ENCODE measurements at regions not wholly inside any gene's neighbourhood (a gene's known extent, or its start where the extent isn't known, plus 50 kb on each side); places are given as distances from the start of the nearest gene placed in this dataset.

DNA sequence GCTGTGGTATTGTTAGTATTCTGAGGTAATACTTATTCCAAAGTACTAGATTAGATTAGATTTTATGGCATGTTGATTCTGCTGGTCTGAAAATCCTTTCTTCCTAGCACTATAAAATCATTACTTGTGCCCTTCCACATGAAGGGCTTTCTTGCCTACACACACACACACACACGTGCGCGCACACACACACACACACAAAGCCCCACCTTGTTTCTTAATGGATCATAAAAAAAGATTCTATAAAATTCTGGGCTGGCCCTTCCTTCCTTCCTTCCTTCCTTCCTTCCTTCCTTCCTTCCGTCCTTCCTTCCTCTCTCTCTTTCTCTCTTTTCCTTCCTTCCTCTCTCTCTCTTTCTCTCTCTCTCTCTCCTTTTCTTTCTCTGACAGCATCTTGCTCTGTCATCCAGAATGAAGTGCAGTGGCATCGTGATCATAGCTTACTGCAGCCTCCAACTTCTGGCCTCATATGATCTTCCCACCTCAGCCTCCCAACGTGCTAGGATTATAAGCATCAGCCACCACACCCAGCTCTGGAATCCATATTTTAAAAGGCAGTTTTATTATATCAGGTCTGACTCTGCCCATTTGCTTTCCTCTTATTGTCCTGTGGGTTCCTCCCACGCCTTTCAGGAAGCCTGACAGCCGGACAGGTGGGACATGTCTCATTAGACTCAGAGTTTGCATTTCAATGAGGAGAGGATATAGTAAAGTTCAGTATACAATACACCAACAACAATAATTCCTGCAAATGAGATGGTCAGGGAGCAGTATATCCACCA, 321.1 kb downstream of the PIK3C3 start:
- Mint-ChIP-seq H3K27me3 (ENCODE audit: low read depth) (no peaks in the 10 kb centered on the region), H3K27ac (peak overlapping the region in 1 of 3 experiments; percentile 25; a peak in 1 of 7 replicates), H3K9me3 (peaks cover 0 to 2% of the 10 kb centered on the region in 2 experiments; a peak in 1 of 5 replicates), H3K4me1 (peaks cover 21 to 26% of the 10 kb centered on the region in 2 experiments), H3K4me3 (no peak overlapping the region), H3K36me3 (ENCODE audit: insufficient read depth in 1 of 3, low read depth in 3 of 3) (no peaks in the 10 kb centered on the region)
- no peak overlapping the region for H4K8ac ChIP-seq (replicated peaks; ENCODE audit: insufficient read length, low read depth, low read length)
- WGBS (ENCODE audit: extremely low coverage, insufficient read length, low lambda C conversion rate) = no CpG with 5 or more reads among the region's 8 CpGs
- H3K56ac ChIP-seq (ENCODE audit: insufficient read length, low read depth, low read length) = no peak overlapping the region
- no peak overlapping the region for H2BK120ac ChIP-seq (ENCODE audit: low read depth, low read length, poor library complexity, severe bottlenecking)
- no peak overlapping the region for H2AFZ ChIP-seq (ENCODE audit: low read length)
- TF ChIP-seq, protein P1, sequence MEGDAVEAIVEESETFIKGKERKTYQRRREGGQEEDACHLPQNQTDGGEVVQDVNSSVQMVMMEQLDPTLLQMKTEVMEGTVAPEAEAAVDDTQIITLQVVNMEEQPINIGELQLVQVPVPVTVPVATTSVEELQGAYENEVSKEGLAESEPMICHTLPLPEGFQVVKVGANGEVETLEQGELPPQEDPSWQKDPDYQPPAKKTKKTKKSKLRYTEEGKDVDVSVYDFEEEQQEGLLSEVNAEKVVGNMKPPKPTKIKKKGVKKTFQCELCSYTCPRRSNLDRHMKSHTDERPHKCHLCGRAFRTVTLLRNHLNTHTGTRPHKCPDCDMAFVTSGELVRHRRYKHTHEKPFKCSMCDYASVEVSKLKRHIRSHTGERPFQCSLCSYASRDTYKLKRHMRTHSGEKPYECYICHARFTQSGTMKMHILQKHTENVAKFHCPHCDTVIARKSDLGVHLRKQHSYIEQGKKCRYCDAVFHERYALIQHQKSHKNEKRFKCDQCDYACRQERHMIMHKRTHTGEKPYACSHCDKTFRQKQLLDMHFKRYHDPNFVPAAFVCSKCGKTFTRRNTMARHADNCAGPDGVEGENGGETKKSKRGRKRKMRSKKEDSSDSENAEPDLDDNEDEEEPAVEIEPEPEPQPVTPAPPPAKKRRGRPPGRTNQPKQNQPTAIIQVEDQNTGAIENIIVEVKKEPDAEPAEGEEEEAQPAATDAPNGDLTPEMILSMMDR (conservative IDR thresholded peaks at IDR 0.05) = no peak
- no peak overlapping the region for H3T11ph ChIP-seq (ENCODE audit: low read length)
- no peak overlapping the region for H3K4ac ChIP-seq (ENCODE audit: low read depth, low read length)
- no peak overlapping the region for H2BK20ac ChIP-seq (ENCODE audit: low read depth, low read length, poor library complexity, severe bottlenecking)
- H2BK12ac ChIP-seq (ENCODE audit: insufficient read length, low read depth, low read length) = no peak overlapping the region
- no peak overlapping the region for H3K18ac ChIP-seq (ENCODE audit: insufficient read length, low read depth, low read length)
- H3K27ac ChIP-seq (ENCODE audit: insufficient read length, low read depth, low read length) = no peak overlapping the region
- no peak overlapping the region for H2BK15ac ChIP-seq (ENCODE audit: low read depth, low read length)
- no peak overlapping the region for H3K14ac ChIP-seq (ENCODE audit: insufficient read depth, low read length)
- no peaks in the 10 kb centered on the region for H3K79me1 ChIP-seq (ENCODE audit: insufficient read depth, low read depth, low read length, poor library complexity, severe bottlenecking)
- no peaks in the 10 kb centered on the region for H4K20me1 ChIP-seq (ENCODE audit: control insufficient read depth, insufficient read depth, insufficient read length)
- peaks cover 8% of the 10 kb centered on the region for H3K4me1 ChIP-seq (ENCODE audit: insufficient read depth, low read length)
- no peak overlapping the region for H4K91ac ChIP-seq (ENCODE audit: insufficient read length, low read depth, low read length)
- no peaks in the 10 kb centered on the region for H3K23me2 ChIP-seq (ENCODE audit: insufficient read length, low read depth, low read length, poor library complexity, severe bottlenecking)
- no peak overlapping the region for H3K4me2 ChIP-seq (ENCODE audit: insufficient read depth, insufficient read length, low read length)
- no peak overlapping the region for H4K5ac ChIP-seq (ENCODE audit: insufficient read length, low read depth, low read length)
- H3K79me2 ChIP-seq (ENCODE audit: insufficient read depth, low read length) = no peaks in the 10 kb centered on the region
- DNase-seq = no peak
- no peaks in the 10 kb centered on the region for H3K9me3 ChIP-seq (ENCODE audit: control insufficient read depth, low read depth, low read length)
- no peaks in the 10 kb centered on the region for H3K27me3 ChIP-seq (ENCODE audit: insufficient read depth, low read length)
- H3K9ac ChIP-seq (ENCODE audit: extremely low read depth, insufficient read length, low read length) = no peak overlapping the region
- no peak overlapping the region for H3K23ac ChIP-seq (ENCODE audit: insufficient read length, low read depth, low read length)
- no peak overlapping the region for H2AK5ac ChIP-seq (ENCODE audit: insufficient read length, low read length)
- no peak overlapping the region for H2BK5ac ChIP-seq (ENCODE audit: insufficient read length, low read length)
